ENCODE measurements at regions not wholly inside any gene's neighbourhood (a gene's known extent, or its start where the extent isn't known, plus 50 kb on each side); places are given as distances from the start of the nearest gene placed in this dataset.

DNA sequence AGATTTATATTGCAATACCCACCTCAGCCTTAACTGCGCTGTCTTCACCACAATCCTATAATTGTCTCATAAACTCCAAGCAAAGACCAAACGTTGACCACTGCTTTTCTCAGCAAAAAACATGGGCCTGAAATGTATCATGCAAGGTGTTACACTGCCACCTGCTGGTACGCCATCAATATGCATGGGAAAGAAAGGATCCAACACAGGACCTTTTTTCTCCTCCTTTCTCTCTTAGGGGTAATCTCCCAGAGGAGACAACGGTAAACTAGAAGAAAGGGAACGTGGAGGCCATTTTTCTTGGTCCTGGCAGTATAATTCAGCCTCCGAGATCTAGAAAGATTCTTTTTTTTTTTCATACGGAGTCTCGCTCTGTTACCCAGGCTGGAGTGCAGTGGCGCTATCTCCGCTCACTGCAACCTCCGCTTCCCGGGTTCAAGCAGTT, 79.1 kb upstream of the MPP7 start:
- in situ Hi-C loops (cut with MboI), result loop anchor here (5.0 to 25.0 kb wide), 3 partner anchors 135 to 827 kb away; partner anchors contain the start of gene MKX

More for the DNA sequence above, 79.1 kb upstream of the MPP7 start:
- Histone ChIP-seq H3K36me3 (ENCODE audit: control insufficient read depth in 2 of 2, insufficient read depth in 2 of 2, low read length in 1 of 2) (no peaks in the 10 kb centered on the region), H3K9me3 (replicated peaks; ENCODE audit: control insufficient read depth, insufficient read depth, low read length) (no peaks in the 10 kb centered on the region), H2AFZ (ENCODE audit: control insufficient read depth, low read depth, low read length) (no peak overlapping the region), H3K4me3 (no peak overlapping the region), H3K4me2 (ENCODE audit: control insufficient read depth, insufficient read depth) (no peak overlapping the region), H3K4me1 (ENCODE audit: control insufficient read depth, insufficient read depth, low read length) (no peaks in the 10 kb centered on the region), H3K9ac (ENCODE audit: control insufficient read depth, insufficient read depth, low read length) (no peak overlapping the region), H4K20me1 (ENCODE audit: control insufficient read depth, insufficient read depth) (no peaks in the 10 kb centered on the region), H3K27ac (ENCODE audit: control insufficient read depth, insufficient read depth) (no peak overlapping the region), H3K79me2 (ENCODE audit: control insufficient read depth, insufficient read depth, low read length) (no peaks in the 10 kb centered on the region), H3K27me3 (replicated peaks in 1 of 2; ENCODE audit: control insufficient read depth in 2 of 2, insufficient read depth in 2 of 2, low read length in 1 of 2) (no peaks in the 10 kb centered on the region)
- 32% methylated on average over 10 of the region's 12 CpGs for WGBS (ENCODE audit: insufficient coverage, insufficient replicate concordance, low lambda C conversion rate, missing lambda C conversion rate)
- intact Hi-C loops (cut with micrococcal nuclease; ENCODE audit: unreplicated experiment), result loop anchor here (1.0 to 5.0 kb wide), 7 partner anchors 65 to 825 kb away; no protein-coding TSS in a partner anchor
- ATAC-seq (peak; percentile 97), FAIRE-seq (peak; percentile 93), DNase-seq (ENCODE audit: low read depth, low spot score) (peak; percentile 40)
- ChIA-PET SMC1A (ENCODE audit: uncharacterized antibody, unreplicated experiment) (interaction anchor here (0.8 to 3.5 kb wide), 18 partner anchors 10 to 234 kb away, joined by 3 to 39 read pairs (median 8); partner anchors contain the start of gene MPP7), CTCF (interaction anchor here (0.6 to 6.4 kb wide), 28 partner anchors 10 to 421 kb away, joined by 3 to 77 read pairs (median 4); partner anchors contain the start of gene MPP7), POLR2A (no interaction called here), RAD21 (ENCODE audit: unreplicated experiment) (interaction anchor here (0.6 to 5.5 kb wide), 11 partner anchors 9 to 825 kb away, joined by 3 to 45 read pairs (median 4); partner anchors contain the start of gene MPP7)
- TF ChIP-seq SMC3 (IDR thresholded peaks at IDR 0.05; ENCODE audit: borderline replicate concordance, low read length) (peak; percentile 97), POU2F2 (IDR thresholded peaks at IDR 0.05; ENCODE audit: borderline replicate concordance, low read depth, low read length) (peak; percentile 98), ZBED1 (IDR thresholded peaks at IDR 0.05; ENCODE audit: borderline replicate concordance) (no peak), RUNX3 (IDR thresholded peaks at IDR 0.05; ENCODE audit: low read length) (peak; percentile 65), RAD21 (IDR thresholded peaks at IDR 0.05; ENCODE audit: insufficient read depth, low read depth, low read length) (peak; percentile 98), IRF4 (IDR thresholded peaks at IDR 0.05; ENCODE audit: low read depth, low read length) (0 out of 2 replicates have a peak, but pooled peaks have one; percentile 28), TCF7 (IDR thresholded peaks at IDR 0.05; ENCODE audit: borderline replicate concordance) (no peak), YY1 (IDR thresholded peaks at IDR 0.05; ENCODE audit: low read depth, low read length) (peak; percentile 76; the same call in 1 of the 2 replicates)
- TF ChIP-seq, protein P1, sequence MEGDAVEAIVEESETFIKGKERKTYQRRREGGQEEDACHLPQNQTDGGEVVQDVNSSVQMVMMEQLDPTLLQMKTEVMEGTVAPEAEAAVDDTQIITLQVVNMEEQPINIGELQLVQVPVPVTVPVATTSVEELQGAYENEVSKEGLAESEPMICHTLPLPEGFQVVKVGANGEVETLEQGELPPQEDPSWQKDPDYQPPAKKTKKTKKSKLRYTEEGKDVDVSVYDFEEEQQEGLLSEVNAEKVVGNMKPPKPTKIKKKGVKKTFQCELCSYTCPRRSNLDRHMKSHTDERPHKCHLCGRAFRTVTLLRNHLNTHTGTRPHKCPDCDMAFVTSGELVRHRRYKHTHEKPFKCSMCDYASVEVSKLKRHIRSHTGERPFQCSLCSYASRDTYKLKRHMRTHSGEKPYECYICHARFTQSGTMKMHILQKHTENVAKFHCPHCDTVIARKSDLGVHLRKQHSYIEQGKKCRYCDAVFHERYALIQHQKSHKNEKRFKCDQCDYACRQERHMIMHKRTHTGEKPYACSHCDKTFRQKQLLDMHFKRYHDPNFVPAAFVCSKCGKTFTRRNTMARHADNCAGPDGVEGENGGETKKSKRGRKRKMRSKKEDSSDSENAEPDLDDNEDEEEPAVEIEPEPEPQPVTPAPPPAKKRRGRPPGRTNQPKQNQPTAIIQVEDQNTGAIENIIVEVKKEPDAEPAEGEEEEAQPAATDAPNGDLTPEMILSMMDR (IDR thresholded peaks at IDR 0.05 in 2 of 3, conservative IDR thresholded peaks at IDR 0.05 in 1 of 3; ENCODE audit: control insufficient read depth in 2 of 3, extremely low read depth in 1 of 3, insufficient read depth in 1 of 3, low read depth in 3 of 3, low read length in 3 of 3), result peak; percentile 87 to 95 (median 89)
- TF ChIP-seq, protein P2, sequence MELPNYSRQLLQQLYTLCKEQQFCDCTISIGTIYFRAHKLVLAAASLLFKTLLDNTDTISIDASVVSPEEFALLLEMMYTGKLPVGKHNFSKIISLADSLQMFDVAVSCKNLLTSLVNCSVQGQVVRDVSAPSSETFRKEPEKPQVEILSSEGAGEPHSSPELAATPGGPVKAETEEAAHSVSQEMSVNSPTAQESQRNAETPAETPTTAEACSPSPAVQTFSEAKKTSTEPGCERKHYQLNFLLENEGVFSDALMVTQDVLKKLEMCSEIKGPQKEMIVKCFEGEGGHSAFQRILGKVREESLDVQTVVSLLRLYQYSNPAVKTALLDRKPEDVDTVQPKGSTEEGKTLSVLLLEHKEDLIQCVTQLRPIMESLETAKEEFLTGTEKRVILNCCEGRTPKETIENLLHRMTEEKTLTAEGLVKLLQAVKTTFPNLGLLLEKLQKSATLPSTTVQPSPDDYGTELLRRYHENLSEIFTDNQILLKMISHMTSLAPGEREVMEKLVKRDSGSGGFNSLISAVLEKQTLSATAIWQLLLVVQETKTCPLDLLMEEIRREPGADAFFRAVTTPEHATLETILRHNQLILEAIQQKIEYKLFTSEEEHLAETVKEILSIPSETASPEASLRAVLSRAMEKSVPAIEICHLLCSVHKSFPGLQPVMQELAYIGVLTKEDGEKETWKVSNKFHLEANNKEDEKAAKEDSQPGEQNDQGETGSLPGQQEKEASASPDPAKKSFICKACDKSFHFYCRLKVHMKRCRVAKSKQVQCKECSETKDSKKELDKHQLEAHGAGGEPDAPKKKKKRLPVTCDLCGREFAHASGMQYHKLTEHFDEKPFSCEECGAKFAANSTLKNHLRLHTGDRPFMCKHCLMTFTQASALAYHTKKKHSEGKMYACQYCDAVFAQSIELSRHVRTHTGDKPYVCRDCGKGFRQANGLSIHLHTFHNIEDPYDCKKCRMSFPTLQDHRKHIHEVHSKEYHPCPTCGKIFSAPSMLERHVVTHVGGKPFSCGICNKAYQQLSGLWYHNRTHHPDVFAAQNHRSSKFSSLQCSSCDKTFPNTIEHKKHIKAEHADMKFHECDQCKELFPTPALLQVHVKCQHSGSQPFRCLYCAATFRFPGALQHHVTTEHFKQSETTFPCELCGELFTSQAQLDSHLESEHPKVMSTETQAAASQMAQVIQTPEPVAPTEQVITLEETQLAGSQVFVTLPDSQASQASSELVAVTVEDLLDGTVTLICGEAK (IDR thresholded peaks at IDR 0.05; ENCODE audit: borderline replicate concordance), result no peak
- BruUV-seq (replicated peaks), result no TSS peak

Measured in GM12878 (cell line).